Mucosa of rectum (tissue), 2 donors: ENCODE measurements at regions not wholly inside any gene's neighbourhood (a gene's known extent, or its start where the extent isn't known, plus 50 kb on each side); places are given as distances from the start of the nearest gene placed in this dataset.

Source experiments
- H3K27ac ChIP-seq, 2 donors: one replicate each; pipeline ENCODE4 v1.7.0; 2013; ENCODE audit warnings: inconsistent platforms in 2 of 2, low read depth in 2 of 2, low read length in 2 of 2
- H3K27me3 ChIP-seq, 2 donors: one replicate each; pipeline ENCODE4 v1.7.0; 2013; ENCODE audit warnings: low read length in 2 of 2; ENCODE audit not compliant: control insufficient read depth in 2 of 2, insufficient read depth in 2 of 2
- H3K36me3 ChIP-seq, 2 donors: one replicate each; pipeline ENCODE4 v1.7.0; 2013; ENCODE audit warnings: low read length in 2 of 2; ENCODE audit not compliant: control insufficient read depth in 2 of 2, insufficient read depth in 2 of 2
- H3K4me1 ChIP-seq, 2 donors: one replicate each; pipeline ENCODE4 v1.7.0; 2013; ENCODE audit warnings: low read length in 2 of 2, mild to moderate bottlenecking in 1 of 2; ENCODE audit not compliant: control insufficient read depth in 2 of 2, insufficient read depth in 2 of 2
- H3K4me3 ChIP-seq, 2 donors: one replicate each; pipeline ENCODE4 v1.7.0; 2013; ENCODE audit warnings: low read length in 2 of 2
- H3K9ac ChIP-seq, 2 donors: one replicate each; pipeline ENCODE4 v1.7.0; 2013; ENCODE audit warnings: low read length in 2 of 2, low read depth in 1 of 2, mild to moderate bottlenecking in 1 of 2
- H3K9me3 ChIP-seq, 2 donors: one replicate each; pipeline ENCODE4 v1.7.0; 2013; ENCODE audit warnings: low read length in 2 of 2; ENCODE audit not compliant: control insufficient read depth in 2 of 2
- donor health status: healthy.
- donor health status: Normal muscosa, but diverticular disease.

GRCh38 chr6:76814496-76815458 is 648.5 kb downstream of the HTR1B start:
- Histone ChIP-seq H3K9me3 (no peaks in the 10 kb centered on the region), H3K27me3 (no peaks in the 10 kb centered on the region), H3K4me3 (no peak overlapping the region), H3K9ac (no peak overlapping the region), H3K4me1 (no peaks in the 10 kb centered on the region), H3K36me3 (no peaks in the 10 kb centered on the region), H3K27ac (no peak overlapping the region)

- Histone ChIP-seq H3K4me1 (no peaks in the 10 kb centered on the region), H3K36me3 (no peaks in the 10 kb centered on the region), H3K27ac (no peak overlapping the region), H3K27me3 (no peaks in the 10 kb centered on the region), H3K9me3 (no peaks in the 10 kb centered on the region), H3K4me3 (no peak overlapping the region), H3K9ac (no peak overlapping the region)
Observed at GRCh38 chr6:76810286-76810685, 653.0 kb downstream of the HTR1B start.

GRCh38 chr6:76803038-76803580 is 660.2 kb downstream of the HTR1B start:
- H3K9me3 ChIP-seq = no peaks in the 10 kb centered on the region
- H3K36me3 ChIP-seq = no peaks in the 10 kb centered on the region
- no peak overlapping the region for H3K4me3 ChIP-seq
- no peak overlapping the region for H3K9ac ChIP-seq
- H3K27ac ChIP-seq = no peak overlapping the region
- no peaks in the 10 kb centered on the region for H3K4me1 ChIP-seq
- no peaks in the 10 kb centered on the region for H3K27me3 ChIP-seq

GRCh38 chr6:76792394-76792793 is 670.9 kb downstream of the HTR1B start:
- H3K9ac ChIP-seq = no peak overlapping the region
- H3K36me3 ChIP-seq = no peaks in the 10 kb centered on the region
- H3K4me1 ChIP-seq = peaks cover 10% of the 10 kb centered on the region in 2 donors
- no peak overlapping the region for H3K4me3 ChIP-seq
- no peaks in the 10 kb centered on the region for H3K27me3 ChIP-seq
- H3K9me3 ChIP-seq = no peaks in the 10 kb centered on the region
- no peak overlapping the region for H3K27ac ChIP-seq

- no peaks in the 10 kb centered on the region for H3K36me3 ChIP-seq
- no peak overlapping the region for H3K9ac ChIP-seq
- peak overlapping the region in 1 of 2 donors; percentile 26 for H3K4me3 ChIP-seq
- H3K4me1 ChIP-seq = peaks cover 10% of the 10 kb centered on the region in 2 donors
- H3K27ac ChIP-seq = peak overlapping the region; percentile 24 to 59
- H3K27me3 ChIP-seq = no peaks in the 10 kb centered on the region
- H3K9me3 ChIP-seq = no peaks in the 10 kb centered on the region
Observed at GRCh38 chr6:76790881-76791280, 672.4 kb downstream of the HTR1B start.

- peak overlapping the region; percentile 59 to 71 for H3K27ac ChIP-seq
- H3K36me3 ChIP-seq = no peaks in the 10 kb centered on the region
- no peaks in the 10 kb centered on the region for H3K9me3 ChIP-seq
- H3K27me3 ChIP-seq = no peaks in the 10 kb centered on the region
- H3K4me1 ChIP-seq = peaks cover 10% of the 10 kb centered on the region in 2 donors
- H3K4me3 ChIP-seq = peak overlapping the region in 1 of 2 donors; percentile 26
- H3K9ac ChIP-seq = no peak overlapping the region
Observed at GRCh38 chr6:76790045-76790796, 673.1 kb downstream of the HTR1B start.

GRCh38 chr6:76789580-76789979 is 673.7 kb downstream of the HTR1B start:
- H3K4me3 ChIP-seq = peak overlapping the region in 1 of 2 donors; percentile 26
- peak overlapping the region; percentile 34 to 71 for H3K27ac ChIP-seq
- no peak overlapping the region for H3K9ac ChIP-seq
- H3K27me3 ChIP-seq = no peaks in the 10 kb centered on the region
- no peaks in the 10 kb centered on the region for H3K36me3 ChIP-seq
- H3K4me1 ChIP-seq = peaks cover 10% of the 10 kb centered on the region in 2 donors
- no peaks in the 10 kb centered on the region for H3K9me3 ChIP-seq

GRCh38 chr6:76788155-76788554 is 675.1 kb downstream of the HTR1B start:
- Histone ChIP-seq H3K4me3 (no peak overlapping the region), H3K9me3 (no peaks in the 10 kb centered on the region), H3K4me1 (peaks cover 10% of the 10 kb centered on the region in 2 donors), H3K36me3 (no peaks in the 10 kb centered on the region), H3K9ac (no peak overlapping the region), H3K27ac (no peak overlapping the region), H3K27me3 (no peaks in the 10 kb centered on the region)

GRCh38 chr6:76779068-76779467 is 684.2 kb downstream of the HTR1B start:
- H3K9ac ChIP-seq = no peak overlapping the region
- no peak overlapping the region for H3K27ac ChIP-seq
- H3K4me1 ChIP-seq = no peaks in the 10 kb centered on the region
- H3K36me3 ChIP-seq = no peaks in the 10 kb centered on the region
- no peaks in the 10 kb centered on the region for H3K27me3 ChIP-seq
- no peak overlapping the region for H3K4me3 ChIP-seq
- H3K9me3 ChIP-seq = no peaks in the 10 kb centered on the region

GRCh38 chr6:76776876-76777275 is 686.4 kb downstream of the HTR1B start:
- Histone ChIP-seq H3K4me1 (no peaks in the 10 kb centered on the region), H3K9ac (no peak overlapping the region), H3K9me3 (no peaks in the 10 kb centered on the region), H3K27ac (no peak overlapping the region), H3K36me3 (no peaks in the 10 kb centered on the region), H3K27me3 (no peaks in the 10 kb centered on the region), H3K4me3 (no peak overlapping the region)
